ENCODE measurements at regions not wholly inside any gene's neighbourhood (a gene's known extent, or its start where the extent isn't known, plus 50 kb on each side); places are given as distances from the start of the nearest gene placed in this dataset.

GRCh38 chr10:130932326-130933007 lies 379.1 kb downstream of the TCERG1L start:
- intact Hi-C loops (cut with micrococcal nuclease; ENCODE audit: unreplicated experiment): no loop called here
- Histone ChIP-seq H3K9me2 (ENCODE audit: insufficient read depth, low read length) (no peaks in the 10 kb centered on the region), H3K36me3 (ENCODE audit: insufficient read depth, low read length) (no peaks in the 10 kb centered on the region), H4K20me1 (ENCODE audit: insufficient read depth, low read length) (no peaks in the 10 kb centered on the region), H3K4me3 (ENCODE audit: low read depth, low read length, poor library complexity, severe bottlenecking) (no peak overlapping the region), H3K9me3 (ENCODE audit: low read length) (no peaks in the 10 kb centered on the region), H3K27ac (ENCODE audit: low read depth, low read length, poor library complexity, severe bottlenecking) (no peak overlapping the region), H3K4me1 (ENCODE audit: insufficient read depth, low read length, poor library complexity, severe bottlenecking) (no peaks in the 10 kb centered on the region), H2AFZ (ENCODE audit: low read length) (no peak overlapping the region), H3K79me2 (ENCODE audit: insufficient read depth, low read depth, low read length) (no peaks in the 10 kb centered on the region), H3K4me2 (ENCODE audit: low read length) (no peak overlapping the region)
- CTCF ChIA-PET (ENCODE audit: unreplicated experiment): no interaction called here
- POLR2A ChIA-PET: interaction anchor here (0.7 kb wide), 1 partner anchor 437 kb away, joined by 3 read pairs; no protein-coding TSS in a partner anchor
- TF ChIP-seq CTCF (conservative IDR thresholded peaks at IDR 0.05; ENCODE audit: low read length): no peak
- no peak for TF ChIP-seq EZH2phosphoT487 (IDR thresholded peaks at IDR 0.05; ENCODE audit: borderline replicate concordance, low read depth, low read length)
- DNase-seq (ENCODE audit: low spot score): no peak
- no TSS peak for BruUV-seq (replicated peaks)

DNA sequence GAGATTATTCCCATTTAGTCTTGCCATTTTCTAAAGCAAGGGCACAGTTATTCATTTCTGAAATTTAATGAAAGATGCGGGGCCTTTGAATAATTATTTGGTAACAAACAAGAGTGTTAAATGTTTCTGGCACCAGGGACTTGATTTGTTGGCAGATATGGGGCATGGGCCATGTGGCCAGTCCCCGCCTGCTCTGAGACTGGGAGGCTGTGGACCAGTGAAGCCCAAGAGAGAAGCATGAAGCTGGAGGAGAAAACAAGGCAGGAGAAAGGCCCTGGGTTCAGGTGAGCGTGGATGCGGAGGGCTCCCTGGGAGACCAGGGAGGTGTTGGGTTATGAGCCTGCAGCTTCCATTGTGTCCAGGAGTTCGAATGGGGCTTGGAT lies 378.5 kb downstream of the TCERG1L start:
- ChIA-PET CTCF (ENCODE audit: unreplicated experiment) (no interaction called here), POLR2A (no interaction called here)
- TF ChIP-seq EZH2phosphoT487 (IDR thresholded peaks at IDR 0.05; ENCODE audit: borderline replicate concordance, low read depth, low read length) (no peak), CTCF (conservative IDR thresholded peaks at IDR 0.05; ENCODE audit: low read length) (no peak)
- Histone ChIP-seq H3K4me3 (ENCODE audit: low read depth, low read length, poor library complexity, severe bottlenecking) (no peak overlapping the region), H3K9me2 (ENCODE audit: insufficient read depth, low read length) (no peaks in the 10 kb centered on the region), H3K9me3 (ENCODE audit: low read length) (no peaks in the 10 kb centered on the region), H2AFZ (ENCODE audit: low read length) (no peak overlapping the region), H3K4me1 (ENCODE audit: insufficient read depth, low read length, poor library complexity, severe bottlenecking) (no peaks in the 10 kb centered on the region), H3K79me2 (ENCODE audit: insufficient read depth, low read depth, low read length) (no peaks in the 10 kb centered on the region), H4K20me1 (ENCODE audit: insufficient read depth, low read length) (no peaks in the 10 kb centered on the region), H3K27ac (ENCODE audit: low read depth, low read length, poor library complexity, severe bottlenecking) (no peak overlapping the region), H3K4me2 (ENCODE audit: low read length) (no peak overlapping the region), H3K36me3 (ENCODE audit: insufficient read depth, low read length) (no peaks in the 10 kb centered on the region)
- intact Hi-C loops (cut with micrococcal nuclease; ENCODE audit: unreplicated experiment): no loop called here
- DNase-seq (ENCODE audit: low spot score): no peak
- BruUV-seq (replicated peaks): no TSS peak

DNA sequence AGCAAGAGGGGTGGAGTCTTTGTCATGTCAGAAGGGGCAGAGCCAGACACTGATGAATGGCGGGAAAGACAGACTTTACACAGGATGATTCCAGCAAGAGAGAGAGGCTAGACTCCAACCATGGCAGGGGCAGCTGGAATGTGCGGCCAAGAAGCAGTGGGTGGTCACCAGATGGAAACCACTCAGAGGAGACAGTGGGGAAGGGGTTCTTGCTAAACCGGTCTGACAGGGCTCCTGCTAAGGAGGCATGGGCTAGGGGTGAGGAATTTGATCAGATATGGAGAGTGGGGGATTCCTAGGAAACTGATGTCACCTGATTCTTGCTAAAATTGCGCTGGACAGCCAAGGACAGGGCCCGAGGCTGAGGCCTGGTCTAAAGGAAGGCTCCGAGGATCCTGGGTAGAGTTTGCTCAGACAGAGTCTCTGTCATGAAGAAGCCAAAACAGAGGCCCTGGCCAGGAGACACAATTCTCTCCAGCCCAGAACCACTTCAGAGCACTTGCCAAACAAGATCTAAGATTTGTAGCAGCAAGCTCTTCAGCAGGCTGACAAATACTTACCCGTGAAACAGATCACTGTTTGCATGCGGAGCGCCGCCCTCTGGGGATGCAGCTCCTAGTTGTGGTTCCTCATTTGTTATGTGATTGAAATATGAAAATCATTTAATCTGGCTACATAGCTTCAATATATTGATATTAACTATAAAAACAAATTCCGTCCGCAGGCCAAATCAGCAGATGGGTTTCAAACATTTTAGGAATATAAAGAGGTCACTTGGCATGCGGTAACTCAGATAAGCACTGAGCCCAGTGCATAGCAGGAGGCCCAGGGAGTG lies 377.0 kb downstream of the TCERG1L start:
- ChIA-PET POLR2A (no interaction called here), CTCF (ENCODE audit: unreplicated experiment) (no interaction called here)
- no peaks in the 10 kb centered on the region for H3K4me1 ChIP-seq (ENCODE audit: insufficient read depth, low read length, poor library complexity, severe bottlenecking)
- no peak overlapping the region for H3K4me3 ChIP-seq (ENCODE audit: low read depth, low read length, poor library complexity, severe bottlenecking)
- no peaks in the 10 kb centered on the region for H3K36me3 ChIP-seq (ENCODE audit: insufficient read depth, low read length)
- no peaks in the 10 kb centered on the region for H3K9me2 ChIP-seq (ENCODE audit: insufficient read depth, low read length)
- H4K20me1 ChIP-seq (ENCODE audit: insufficient read depth, low read length): no peaks in the 10 kb centered on the region
- TF ChIP-seq EZH2phosphoT487 (IDR thresholded peaks at IDR 0.05; ENCODE audit: borderline replicate concordance, low read depth, low read length) (no peak), CTCF (conservative IDR thresholded peaks at IDR 0.05; ENCODE audit: low read length) (no peak)
- DNase-seq (ENCODE audit: low spot score): no peak
- H3K79me2 ChIP-seq (ENCODE audit: insufficient read depth, low read depth, low read length): no peaks in the 10 kb centered on the region
- intact Hi-C loops (cut with micrococcal nuclease; ENCODE audit: unreplicated experiment): no loop called here
- no peak overlapping the region for H3K4me2 ChIP-seq (ENCODE audit: low read length)
- H2AFZ ChIP-seq (ENCODE audit: low read length): no peak overlapping the region
- BruUV-seq (replicated peaks): no TSS peak
- no peaks in the 10 kb centered on the region for H3K9me3 ChIP-seq (ENCODE audit: low read length)
- H3K27ac ChIP-seq (ENCODE audit: low read depth, low read length, poor library complexity, severe bottlenecking): no peak overlapping the region
